Testis (tissue), 2 donors: ENCODE measurements at regions not wholly inside any gene's neighbourhood (a gene's known extent, or its start where the extent isn't known, plus 50 kb on each side); places are given as distances from the start of the nearest gene placed in this dataset.

Experiments
- POLR2A ChIP-seq: fragments of 450-650 bp; IDR thresholded peaks from one replicate; pipeline ENCODE4 v1.6.1; 2017; ENCODE audit warnings: antibody characterized with exemption, mild to moderate bottlenecking, moderate library complexity
- TF ChIP-seq, protein P1 (sequence below), 3 experiments: fragments of 450-650 bp in 2 of 3; fragments of 200-600 bp in 1 of 3; sonication (generic) in 1 of 3; IDR thresholded peaks; one replicate each; pipeline ENCODE4 v1.5.1; 2016 to 2019; ENCODE audit warnings: antibody characterized with exemption in 3 of 3, mild to moderate bottlenecking in 2 of 3, moderate library complexity in 1 of 3

- no peak for TF ChIP-seq POLR2A
- TF ChIP-seq, protein P1, sequence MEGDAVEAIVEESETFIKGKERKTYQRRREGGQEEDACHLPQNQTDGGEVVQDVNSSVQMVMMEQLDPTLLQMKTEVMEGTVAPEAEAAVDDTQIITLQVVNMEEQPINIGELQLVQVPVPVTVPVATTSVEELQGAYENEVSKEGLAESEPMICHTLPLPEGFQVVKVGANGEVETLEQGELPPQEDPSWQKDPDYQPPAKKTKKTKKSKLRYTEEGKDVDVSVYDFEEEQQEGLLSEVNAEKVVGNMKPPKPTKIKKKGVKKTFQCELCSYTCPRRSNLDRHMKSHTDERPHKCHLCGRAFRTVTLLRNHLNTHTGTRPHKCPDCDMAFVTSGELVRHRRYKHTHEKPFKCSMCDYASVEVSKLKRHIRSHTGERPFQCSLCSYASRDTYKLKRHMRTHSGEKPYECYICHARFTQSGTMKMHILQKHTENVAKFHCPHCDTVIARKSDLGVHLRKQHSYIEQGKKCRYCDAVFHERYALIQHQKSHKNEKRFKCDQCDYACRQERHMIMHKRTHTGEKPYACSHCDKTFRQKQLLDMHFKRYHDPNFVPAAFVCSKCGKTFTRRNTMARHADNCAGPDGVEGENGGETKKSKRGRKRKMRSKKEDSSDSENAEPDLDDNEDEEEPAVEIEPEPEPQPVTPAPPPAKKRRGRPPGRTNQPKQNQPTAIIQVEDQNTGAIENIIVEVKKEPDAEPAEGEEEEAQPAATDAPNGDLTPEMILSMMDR (IDR thresholded peaks at IDR 0.05): no peak
These were observed 506.0 kb upstream of the ZNF462 start for GRCh38 chr9:106356924-106357323.
